Fibroblast of lung (primary cell): ENCODE measurements at regions not wholly inside any gene's neighbourhood (a gene's known extent, or its start where the extent isn't known, plus 50 kb on each side); places are given as distances from the start of the nearest gene placed in this dataset.
"Not testable (repeated sequence)": the region's sequence is repeated elsewhere in the genome, so short reads cannot be mapped to it uniquely, and the experiment has no call there.

Experiments
- EZH2 ChIP-seq: IDR thresholded peaks from 2 replicates; pipeline ENCODE4 v1.5.1; 2012; ENCODE audit warnings: low read length, control low read depth, mild to moderate bottlenecking; ENCODE audit errors: missing control alignments
- TF ChIP-seq, protein P1 (sequence below), 2 donors: IDR thresholded peaks in 1 of 2; conservative IDR thresholded peaks in 1 of 2; 1 replicate in 1 of 2; 2 replicates in 1 of 2; pipeline ENCODE4 v1.5.1; 2011 to 2012; ENCODE audit warnings: low read length in 2 of 2, control low read depth in 1 of 2, inconsistent platforms in 1 of 2, low read depth in 1 of 2, mild to moderate bottlenecking in 1 of 2

DNA sequence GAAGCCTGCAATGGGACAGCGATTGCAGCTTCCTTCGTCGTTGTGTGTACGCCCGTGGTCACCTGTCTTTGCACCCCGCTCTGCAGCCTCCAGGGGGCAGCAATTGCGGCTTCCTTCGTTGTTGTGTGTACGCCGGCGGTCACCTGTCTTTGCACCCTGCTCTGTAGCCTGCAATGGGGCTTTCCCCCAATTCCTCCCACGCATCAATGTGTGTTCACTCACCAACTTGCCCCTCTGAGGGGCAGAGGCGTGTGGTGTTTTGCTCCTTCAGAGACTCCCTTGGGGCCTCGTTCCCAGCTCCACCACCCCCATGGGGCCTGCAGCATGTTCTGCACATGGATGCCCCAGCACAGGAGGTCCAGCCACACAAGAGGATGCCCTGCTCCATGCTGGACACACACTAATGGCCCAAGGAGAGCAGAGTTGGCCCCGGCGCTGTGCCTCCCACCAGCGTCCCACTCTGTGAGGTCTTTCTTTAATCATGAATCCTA lies 197.1 kb downstream of the LAT start:
- not testable (repeated sequence) for TF ChIP-seq EZH2
- TF ChIP-seq, protein P1, sequence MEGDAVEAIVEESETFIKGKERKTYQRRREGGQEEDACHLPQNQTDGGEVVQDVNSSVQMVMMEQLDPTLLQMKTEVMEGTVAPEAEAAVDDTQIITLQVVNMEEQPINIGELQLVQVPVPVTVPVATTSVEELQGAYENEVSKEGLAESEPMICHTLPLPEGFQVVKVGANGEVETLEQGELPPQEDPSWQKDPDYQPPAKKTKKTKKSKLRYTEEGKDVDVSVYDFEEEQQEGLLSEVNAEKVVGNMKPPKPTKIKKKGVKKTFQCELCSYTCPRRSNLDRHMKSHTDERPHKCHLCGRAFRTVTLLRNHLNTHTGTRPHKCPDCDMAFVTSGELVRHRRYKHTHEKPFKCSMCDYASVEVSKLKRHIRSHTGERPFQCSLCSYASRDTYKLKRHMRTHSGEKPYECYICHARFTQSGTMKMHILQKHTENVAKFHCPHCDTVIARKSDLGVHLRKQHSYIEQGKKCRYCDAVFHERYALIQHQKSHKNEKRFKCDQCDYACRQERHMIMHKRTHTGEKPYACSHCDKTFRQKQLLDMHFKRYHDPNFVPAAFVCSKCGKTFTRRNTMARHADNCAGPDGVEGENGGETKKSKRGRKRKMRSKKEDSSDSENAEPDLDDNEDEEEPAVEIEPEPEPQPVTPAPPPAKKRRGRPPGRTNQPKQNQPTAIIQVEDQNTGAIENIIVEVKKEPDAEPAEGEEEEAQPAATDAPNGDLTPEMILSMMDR (conservative IDR thresholded peaks at IDR 0.05 in 1 of 2, IDR thresholded peaks at IDR 0.05 in 1 of 2; ENCODE audit: low read depth in 1 of 2, low read length in 2 of 2), result peak in 1 of 2 donors; percentile 19
